ENCODE measurements at regions not wholly inside any gene's neighbourhood (a gene's known extent, or its start where the extent isn't known, plus 50 kb on each side); places are given as distances from the start of the nearest gene placed in this dataset.
"Not testable (repeated sequence)": the region's sequence is repeated elsewhere in the genome, so short reads cannot be mapped to it uniquely, and the experiment has no call there.

DNA sequence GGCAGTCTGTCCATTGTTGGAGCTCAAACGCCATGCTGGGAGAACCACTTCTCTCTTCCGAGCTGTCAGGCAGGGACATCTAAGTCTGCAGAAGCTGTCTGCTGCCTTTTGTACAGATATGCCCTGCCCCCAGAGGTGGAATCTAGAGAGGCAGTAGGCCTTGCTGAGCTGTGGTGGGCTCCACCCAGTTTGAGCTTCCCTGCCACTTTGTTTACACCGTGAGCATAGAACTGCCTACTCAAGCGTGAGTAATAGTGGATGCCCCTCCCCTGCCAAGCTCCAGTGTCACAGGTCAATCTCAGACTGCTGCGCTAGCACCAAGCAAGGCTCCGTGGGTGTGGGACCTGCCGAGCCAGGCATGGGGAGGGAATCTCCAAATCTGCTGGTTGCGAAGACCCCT lies 145.7 kb downstream of the VSIG4 start:
- Histone ChIP-seq H3K27ac (ENCODE audit: low read depth, low read length) (no peak overlapping the region), H3K27me3 (ENCODE audit: control insufficient read depth, insufficient read depth, low read length) (no peaks in the 10 kb centered on the region), H3K4me3 (ENCODE audit: low read depth, low read length) (no peak overlapping the region), H3K9me3 (ENCODE audit: control insufficient read depth, insufficient read depth, low read length) (no peaks in the 10 kb centered on the region), H3K4me1 (ENCODE audit: control insufficient read depth, insufficient read depth, low read length) (no peaks in the 10 kb centered on the region), H3K36me3 (ENCODE audit: control insufficient read depth, insufficient read depth, low read length) (no peaks in the 10 kb centered on the region)
- WGBS (ENCODE audit: insufficient coverage): 81% methylated on average over 7 of the region's 8 CpGs
- no peak for DNase-seq (ENCODE audit: low read depth in 4 of 6, low spot score in 6 of 6)

DNA sequence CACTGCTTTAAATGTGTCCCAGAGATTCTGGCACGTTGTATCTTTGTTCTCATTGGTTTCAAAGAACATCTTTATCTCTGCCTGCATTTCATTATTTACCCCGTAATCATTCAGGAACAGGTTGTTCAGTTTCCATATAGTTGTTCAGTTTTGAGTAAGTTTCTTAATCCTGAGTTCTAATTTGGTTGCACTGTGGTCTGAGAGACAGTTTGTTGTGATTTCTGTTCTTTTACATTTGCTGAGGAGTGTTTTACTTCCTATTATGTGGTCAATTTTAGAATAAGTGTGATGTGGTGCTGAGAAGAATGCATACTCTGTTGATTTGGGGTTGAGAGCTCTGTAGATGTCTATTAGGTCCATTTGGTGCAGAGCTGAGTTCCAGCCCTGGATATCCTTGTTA lies 148.1 kb downstream of the VSIG4 start:
- not testable (repeated sequence) for H3K9me3 ChIP-seq (ENCODE audit: control insufficient read depth, insufficient read depth, low read length); DNase-seq (ENCODE audit: low read depth in 4 of 6, low spot score in 6 of 6); H3K36me3 ChIP-seq (ENCODE audit: control insufficient read depth, insufficient read depth, low read length); H3K4me3 ChIP-seq (ENCODE audit: low read depth, low read length); H3K27ac ChIP-seq (ENCODE audit: low read depth, low read length); H3K27me3 ChIP-seq (ENCODE audit: control insufficient read depth, insufficient read depth, low read length); H3K4me1 ChIP-seq (ENCODE audit: control insufficient read depth, insufficient read depth, low read length)
- WGBS (ENCODE audit: insufficient coverage): no CpG with 5 or more reads among the region's 2 CpGs

DNA sequence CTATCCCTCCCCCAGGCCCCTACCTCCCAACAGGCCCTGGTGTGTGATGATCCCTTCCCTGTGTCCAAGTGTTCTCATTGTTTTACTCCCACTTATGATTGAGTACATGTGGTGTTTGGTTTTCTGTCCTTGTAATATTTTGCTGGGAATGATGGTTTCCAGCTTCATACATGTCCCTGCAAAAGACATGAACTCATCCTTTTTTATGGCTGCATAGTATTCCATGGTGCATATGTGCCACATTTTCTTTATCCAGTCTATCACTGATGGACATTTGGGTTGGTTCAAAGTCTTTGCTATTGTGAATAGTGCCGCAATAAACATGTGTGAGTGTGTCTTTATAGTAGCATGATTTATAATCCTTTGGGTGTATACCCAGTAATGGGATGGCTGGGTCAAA lies 151.7 kb downstream of the VSIG4 start:
- H3K4me3 ChIP-seq (ENCODE audit: low read depth, low read length); H3K27ac ChIP-seq (ENCODE audit: low read depth, low read length); DNase-seq (ENCODE audit: low read depth in 4 of 6, low spot score in 6 of 6); H3K36me3 ChIP-seq (ENCODE audit: control insufficient read depth, insufficient read depth, low read length); H3K4me1 ChIP-seq (ENCODE audit: control insufficient read depth, insufficient read depth, low read length); H3K27me3 ChIP-seq (ENCODE audit: control insufficient read depth, insufficient read depth, low read length); H3K9me3 ChIP-seq (ENCODE audit: control insufficient read depth, insufficient read depth, low read length): not testable (repeated sequence)
- no CpG with 5 or more reads among the region's 1 CpG for WGBS (ENCODE audit: insufficient coverage)

DNA sequence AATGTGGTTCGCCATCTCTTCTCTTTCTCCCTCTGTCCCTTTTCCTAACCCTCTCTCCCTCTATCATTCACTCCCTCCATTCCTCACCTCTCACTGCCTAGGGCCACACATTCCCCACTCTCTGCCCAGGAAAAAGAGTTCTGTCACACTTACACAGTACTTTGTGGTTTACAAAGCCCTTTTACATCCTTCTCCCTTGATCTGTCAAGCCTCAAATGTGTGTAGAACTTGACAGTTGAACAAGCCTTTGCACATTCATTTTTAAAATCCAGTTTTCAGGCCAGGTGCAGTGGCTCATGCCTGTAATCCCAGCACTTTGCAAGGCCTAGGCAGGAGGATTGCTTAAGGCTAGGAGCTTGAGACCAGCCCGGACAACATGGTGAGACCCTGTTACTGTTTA lies 156.3 kb downstream of the VSIG4 start:
- Histone ChIP-seq H3K9me3 (ENCODE audit: control insufficient read depth, insufficient read depth, low read length) (no peaks in the 10 kb centered on the region), H3K4me1 (ENCODE audit: control insufficient read depth, insufficient read depth, low read length) (no peaks in the 10 kb centered on the region), H3K27me3 (ENCODE audit: control insufficient read depth, insufficient read depth, low read length) (no peaks in the 10 kb centered on the region), H3K36me3 (ENCODE audit: control insufficient read depth, insufficient read depth, low read length) (no peaks in the 10 kb centered on the region), H3K27ac (ENCODE audit: low read depth, low read length) (no peak overlapping the region), H3K4me3 (ENCODE audit: low read depth, low read length) (no peak overlapping the region)
- WGBS (ENCODE audit: insufficient coverage): 64% methylated on average over 1 of the region's 2 CpGs
- DNase-seq (ENCODE audit: low read depth in 4 of 6, low spot score in 6 of 6): no peak

DNA sequence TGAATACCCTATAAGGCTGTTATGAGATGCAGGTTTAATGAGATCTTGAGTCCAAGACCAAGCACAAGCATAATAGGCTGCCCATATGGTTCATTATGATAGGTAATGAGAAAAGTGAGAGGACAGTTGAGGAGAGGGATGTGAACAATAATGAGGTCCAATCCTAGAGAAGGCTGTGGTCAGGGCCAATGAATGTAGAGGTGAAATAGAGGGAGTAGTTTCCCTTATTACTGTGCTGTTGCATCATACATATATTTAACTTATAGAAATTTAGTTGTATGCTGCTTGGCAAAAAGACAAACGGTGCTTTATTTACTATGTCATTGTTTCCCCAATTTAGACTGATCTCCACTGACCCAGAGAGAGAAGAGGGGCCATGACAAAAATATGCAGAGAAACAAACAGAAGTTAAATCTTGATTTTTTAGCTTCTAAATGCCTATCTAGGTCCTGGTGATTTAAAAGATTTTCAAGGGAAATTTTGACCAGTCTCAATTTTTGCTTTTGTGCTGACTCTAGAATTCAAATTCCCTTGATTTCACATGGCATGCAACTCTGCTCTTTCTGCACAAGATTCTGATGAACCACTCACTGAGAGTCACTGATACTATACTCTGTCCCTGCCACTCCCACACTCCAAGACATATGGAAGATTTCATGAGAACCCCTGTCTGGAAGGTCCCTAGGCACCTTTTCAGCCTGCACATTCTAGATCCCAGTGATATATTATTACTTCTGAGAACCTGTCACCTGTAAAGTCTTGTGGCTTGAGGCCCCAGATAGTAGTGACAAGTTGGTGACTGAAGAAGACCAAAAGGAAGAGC lies 159.7 kb downstream of the VSIG4 start:
- Histone ChIP-seq H3K27me3 (ENCODE audit: control insufficient read depth, insufficient read depth, low read length) (no peaks in the 10 kb centered on the region), H3K27ac (ENCODE audit: low read depth, low read length) (no peak overlapping the region), H3K9me3 (ENCODE audit: control insufficient read depth, insufficient read depth, low read length) (no peaks in the 10 kb centered on the region), H3K4me3 (ENCODE audit: low read depth, low read length) (no peak overlapping the region), H3K36me3 (ENCODE audit: control insufficient read depth, insufficient read depth, low read length) (no peaks in the 10 kb centered on the region), H3K4me1 (ENCODE audit: control insufficient read depth, insufficient read depth, low read length) (no peaks in the 10 kb centered on the region)
- no peak for DNase-seq (ENCODE audit: low read depth in 4 of 6, low spot score in 6 of 6)
- no CpG with 5 or more reads among the region's 1 CpG for WGBS (ENCODE audit: insufficient coverage)

DNA sequence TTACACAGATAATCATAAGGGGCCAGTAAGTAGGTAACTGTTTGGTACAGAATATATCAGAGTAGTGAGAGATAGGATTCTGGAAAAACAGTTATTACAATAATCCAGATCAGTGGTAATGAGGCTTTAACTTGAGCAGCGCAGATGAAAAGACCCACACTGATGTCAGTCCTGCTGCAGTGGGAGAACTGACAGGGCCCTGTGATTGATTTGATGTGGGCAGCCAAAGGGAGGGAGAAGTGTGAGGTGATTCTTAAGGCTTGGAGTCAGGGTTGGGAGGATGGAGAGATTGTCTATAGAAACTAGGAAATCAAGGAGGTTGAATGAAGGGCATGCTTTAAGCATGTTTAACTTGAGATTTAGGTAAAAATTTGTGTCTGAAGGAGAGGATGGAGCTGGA lies 161.4 kb downstream of the VSIG4 start:
- peak in 1 of 6 donors; percentile 1 for DNase-seq (ENCODE audit: low read depth in 4 of 6, low spot score in 6 of 6)
- Histone ChIP-seq H3K27me3 (ENCODE audit: control insufficient read depth, insufficient read depth, low read length) (no peaks in the 10 kb centered on the region), H3K4me3 (ENCODE audit: low read depth, low read length) (no peak overlapping the region), H3K27ac (ENCODE audit: low read depth, low read length) (no peak overlapping the region), H3K36me3 (ENCODE audit: control insufficient read depth, insufficient read depth, low read length) (no peaks in the 10 kb centered on the region), H3K9me3 (ENCODE audit: control insufficient read depth, insufficient read depth, low read length) (no peaks in the 10 kb centered on the region), H3K4me1 (ENCODE audit: control insufficient read depth, insufficient read depth, low read length) (no peaks in the 10 kb centered on the region)
- 29% methylated on average over 1 of the region's 1 CpG for WGBS (ENCODE audit: insufficient coverage)

DNA sequence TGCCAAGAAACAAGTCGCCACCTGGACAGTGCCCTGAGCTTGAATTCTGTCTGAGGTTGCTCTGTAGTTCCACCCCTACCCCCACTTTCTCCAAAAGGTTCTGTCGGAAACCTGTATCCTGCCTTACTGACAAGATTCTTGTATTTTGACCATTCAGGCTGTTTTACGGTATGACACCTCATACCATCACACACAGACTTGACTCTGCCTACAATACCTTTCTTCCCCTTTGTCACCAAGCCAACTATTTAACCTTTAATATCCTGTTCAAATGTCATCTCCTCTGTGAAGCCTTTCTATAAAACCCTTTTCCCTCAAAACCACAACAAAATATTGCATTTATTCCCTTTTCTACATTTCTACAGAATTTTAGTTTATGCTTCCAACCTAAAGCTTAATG lies 161.9 kb downstream of the VSIG4 start:
- Histone ChIP-seq H3K4me3 (ENCODE audit: low read depth, low read length) (no peak overlapping the region), H3K36me3 (ENCODE audit: control insufficient read depth, insufficient read depth, low read length) (no peaks in the 10 kb centered on the region), H3K9me3 (ENCODE audit: control insufficient read depth, insufficient read depth, low read length) (no peaks in the 10 kb centered on the region), H3K27me3 (ENCODE audit: control insufficient read depth, insufficient read depth, low read length) (no peaks in the 10 kb centered on the region), H3K4me1 (ENCODE audit: control insufficient read depth, insufficient read depth, low read length) (no peaks in the 10 kb centered on the region), H3K27ac (ENCODE audit: low read depth, low read length) (no peak overlapping the region)
- WGBS (ENCODE audit: insufficient coverage): 47% methylated on average over 3 of the region's 3 CpGs
- DNase-seq (ENCODE audit: low read depth in 4 of 6, low spot score in 6 of 6): no peak

DNA sequence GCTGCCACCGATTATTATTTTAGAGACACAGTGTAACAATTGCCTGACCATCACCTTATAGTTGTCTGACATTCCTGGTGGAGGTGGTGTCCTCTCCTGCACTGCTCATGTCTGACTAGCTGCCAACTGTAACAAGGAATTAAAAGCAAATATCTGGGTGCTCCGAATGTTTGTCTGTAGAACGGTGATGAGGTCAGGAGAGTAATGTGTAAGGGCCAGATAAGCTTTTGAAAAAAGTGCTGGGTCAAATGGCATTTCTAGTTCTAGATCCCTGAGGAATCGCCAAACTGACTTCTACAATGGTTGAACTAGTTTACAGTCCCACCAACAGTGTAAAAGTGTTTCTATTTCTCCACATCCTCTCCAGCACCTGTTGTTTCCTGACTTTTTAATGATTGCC lies 164.3 kb downstream of the VSIG4 start:
- H3K27me3 ChIP-seq (ENCODE audit: control insufficient read depth, insufficient read depth, low read length); H3K27ac ChIP-seq (ENCODE audit: low read depth, low read length); DNase-seq (ENCODE audit: low read depth in 4 of 6, low spot score in 6 of 6); H3K9me3 ChIP-seq (ENCODE audit: control insufficient read depth, insufficient read depth, low read length); H3K4me1 ChIP-seq (ENCODE audit: control insufficient read depth, insufficient read depth, low read length); H3K4me3 ChIP-seq (ENCODE audit: low read depth, low read length); H3K36me3 ChIP-seq (ENCODE audit: control insufficient read depth, insufficient read depth, low read length): not testable (repeated sequence)
- 70% methylated on average over 2 of the region's 4 CpGs for WGBS (ENCODE audit: insufficient coverage)

DNA sequence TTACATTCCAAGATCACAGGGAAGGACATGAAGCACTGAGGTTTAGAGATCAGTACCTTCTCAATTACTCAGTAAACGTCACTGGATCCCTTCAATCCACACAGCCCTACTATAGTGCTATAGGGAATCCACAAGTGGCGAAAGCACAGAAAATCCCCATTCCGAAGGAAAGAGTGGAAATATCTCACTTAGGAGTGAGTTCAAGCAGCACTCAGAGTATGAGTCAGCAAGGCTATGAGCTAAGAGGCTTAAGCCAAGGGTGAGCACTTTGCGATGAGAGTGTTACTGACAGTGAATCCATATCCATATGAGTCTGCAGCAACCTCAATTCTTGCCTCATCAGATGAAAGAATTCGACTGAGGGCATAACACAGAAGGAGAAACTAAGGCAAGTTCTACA lies 165.1 kb downstream of the VSIG4 start:
- no peak overlapping the region for H3K4me3 ChIP-seq (ENCODE audit: low read depth, low read length)
- H3K27ac ChIP-seq (ENCODE audit: low read depth, low read length): no peak overlapping the region
- no peaks in the 10 kb centered on the region for H3K9me3 ChIP-seq (ENCODE audit: control insufficient read depth, insufficient read depth, low read length)
- WGBS (ENCODE audit: insufficient coverage): 100% methylated on average over 1 of the region's 5 CpGs
- DNase-seq (ENCODE audit: low read depth in 4 of 6, low spot score in 6 of 6): no peak
- H3K4me1 ChIP-seq (ENCODE audit: control insufficient read depth, insufficient read depth, low read length): no peaks in the 10 kb centered on the region
- no peaks in the 10 kb centered on the region for H3K36me3 ChIP-seq (ENCODE audit: control insufficient read depth, insufficient read depth, low read length)
- no peaks in the 10 kb centered on the region for H3K27me3 ChIP-seq (ENCODE audit: control insufficient read depth, insufficient read depth, low read length)

DNA sequence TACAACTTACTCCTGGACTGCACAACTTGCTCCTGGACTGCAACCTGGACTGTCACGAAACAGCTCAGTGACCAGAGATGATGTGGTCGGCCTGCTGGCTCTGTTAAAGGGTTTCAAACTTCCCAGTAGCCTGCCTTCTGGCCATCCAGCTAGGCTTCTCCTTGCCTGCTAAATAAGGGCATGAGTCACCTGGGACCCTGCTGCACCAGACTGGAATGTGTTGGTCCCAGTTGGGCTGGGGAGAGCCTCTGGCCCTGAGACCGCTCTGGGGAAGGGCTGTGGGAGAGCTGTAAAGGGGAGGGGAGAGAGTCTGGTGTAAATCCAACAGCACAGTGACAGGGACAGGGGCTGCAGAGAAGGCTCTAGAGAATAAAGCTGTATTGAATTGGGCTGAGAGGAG lies 165.8 kb downstream of the VSIG4 start:
- 61% methylated on average over 3 of the region's 3 CpGs for WGBS (ENCODE audit: insufficient coverage)
- Histone ChIP-seq H3K4me3 (ENCODE audit: low read depth, low read length) (no peak overlapping the region), H3K9me3 (ENCODE audit: control insufficient read depth, insufficient read depth, low read length) (no peaks in the 10 kb centered on the region)

More for the DNA sequence above, 165.8 kb downstream of the VSIG4 start:
- Histone ChIP-seq H3K4me1 (ENCODE audit: control insufficient read depth, insufficient read depth, low read length) (no peaks in the 10 kb centered on the region), H3K27me3 (ENCODE audit: control insufficient read depth, insufficient read depth, low read length) (no peaks in the 10 kb centered on the region), H3K27ac (ENCODE audit: low read depth, low read length) (no peak overlapping the region), H3K36me3 (ENCODE audit: control insufficient read depth, insufficient read depth, low read length) (no peaks in the 10 kb centered on the region)
- DNase-seq (ENCODE audit: low read depth in 4 of 6, low spot score in 6 of 6): no peak

Data from spinal cord (tissue), 9 donors.